ENCODE measurements at regions not wholly inside any gene's neighbourhood (a gene's known extent, or its start where the extent isn't known, plus 50 kb on each side); places are given as distances from the start of the nearest gene placed in this dataset.

- no peak overlapping the region for H3K9ac ChIP-seq (ENCODE audit: low read length)
- H3K4me1 ChIP-seq (ENCODE audit: control insufficient read depth in 1 of 2, insufficient read depth in 2 of 2, low read length in 2 of 2): peaks cover 11 to 16% of the 10 kb centered on the region in 2 experiments; a peak in 3 of 4 replicates
- no peaks in the 10 kb centered on the region for H3K9me2 ChIP-seq (ENCODE audit: insufficient read depth)
- no peaks in the 10 kb centered on the region; a peak in 1 of 4 replicates for H3K9me3 ChIP-seq (ENCODE audit: control insufficient read depth in 1 of 2, insufficient read depth in 1 of 2, low read depth in 1 of 2, low read length in 2 of 2)
- no peaks in the 10 kb centered on the region for H3K36me3 ChIP-seq (ENCODE audit: control insufficient read depth in 1 of 2, insufficient read depth in 2 of 2, low read length in 2 of 2)
- H2AFZ ChIP-seq (ENCODE audit: low read depth, low read length, poor library complexity, severe bottlenecking): no peak overlapping the region
- no peak overlapping the region for H3K4me2 ChIP-seq (ENCODE audit: low read length)
- H3K27ac ChIP-seq (ENCODE audit: low read depth, low read length): no peak overlapping the region
- ChIA-PET CTCF (no interaction called here), RAD21 (ENCODE audit: low non-redundant PET in 1 of 2, low total read pairs in 2 of 2, uncharacterized antibody in 2 of 2, unreplicated experiment in 2 of 2) (no interaction called here), POLR2A (no interaction called here)
- no peaks in the 10 kb centered on the region for H3K79me2 ChIP-seq (ENCODE audit: insufficient read depth, low read length)
- intact Hi-C loops (cut with micrococcal nuclease): no loop called here
- H3K27me3 ChIP-seq (ENCODE audit: insufficient read depth, low read length): no peaks in the 10 kb centered on the region
- H4K20me1 ChIP-seq (ENCODE audit: insufficient read depth): no peaks in the 10 kb centered on the region
- TF ChIP-seq SIN3A (IDR thresholded peaks at IDR 0.05; ENCODE audit: low read depth): no peak
- no peak for TF ChIP-seq SRF (IDR thresholded peaks at IDR 0.05; ENCODE audit: low read depth)
- no peak for TF ChIP-seq JUND (IDR thresholded peaks at IDR 0.05)
- TF ChIP-seq ZBTB33 (IDR thresholded peaks at IDR 0.05; ENCODE audit: extremely low read depth, insufficient replicate concordance, low read length): no peak
- no peak for TF ChIP-seq ELF1 (IDR thresholded peaks at IDR 0.05; ENCODE audit: borderline replicate concordance, low read depth)
- no peak for TF ChIP-seq RAD21 (IDR thresholded peaks at IDR 0.05; ENCODE audit: low read depth)
- no peak for TF ChIP-seq MAX (IDR thresholded peaks at IDR 0.05)
- no peak for TF ChIP-seq EGR1 (IDR thresholded peaks at IDR 0.05; ENCODE audit: low read depth)
- TF ChIP-seq TCF7L2 (IDR thresholded peaks at IDR 0.05; ENCODE audit: borderline replicate concordance, extremely low read depth, insufficient read depth, insufficient read length): no peak
- no peak for ATAC-seq
- H3K4me3 ChIP-seq (replicated peaks in 1 of 2; ENCODE audit: low read depth in 1 of 2, low read length in 2 of 2): no peak overlapping the region
- no TSS peak for BruUV-seq (replicated peaks)
- no peak for DNase-seq (ENCODE audit: low read depth, low spot score)
Observed at GRCh38 chr14:55512421-55512820, 67.6 kb upstream of the KTN1 start.

- intact Hi-C loops (cut with micrococcal nuclease): no loop called here
- H3K4me1 ChIP-seq (ENCODE audit: control insufficient read depth in 1 of 2, insufficient read depth in 2 of 2, low read length in 2 of 2): peaks cover 11 to 19% of the 10 kb centered on the region in 2 experiments; a peak in 3 of 4 replicates
- no peaks in the 10 kb centered on the region for H3K79me2 ChIP-seq (ENCODE audit: insufficient read depth, low read length)
- H3K9me2 ChIP-seq (ENCODE audit: insufficient read depth): no peaks in the 10 kb centered on the region
- no peak overlapping the region for H3K9ac ChIP-seq (ENCODE audit: low read length)
- no peaks in the 10 kb centered on the region for H4K20me1 ChIP-seq (ENCODE audit: insufficient read depth)
- H3K4me3 ChIP-seq (replicated peaks in 1 of 2; ENCODE audit: low read depth in 1 of 2, low read length in 2 of 2): no peak overlapping the region
- H3K4me2 ChIP-seq (ENCODE audit: low read length): no peak overlapping the region
- H2AFZ ChIP-seq (ENCODE audit: low read depth, low read length, poor library complexity, severe bottlenecking): no peak overlapping the region
- DNase-seq (ENCODE audit: low read depth, low spot score): no peak
- ChIA-PET RAD21 (ENCODE audit: low non-redundant PET in 1 of 2, low total read pairs in 2 of 2, uncharacterized antibody in 2 of 2, unreplicated experiment in 2 of 2) (no interaction called here), POLR2A (no interaction called here), CTCF (no interaction called here)
- BruUV-seq (replicated peaks): no TSS peak
- ATAC-seq: no peak
- no peaks in the 10 kb centered on the region for H3K27me3 ChIP-seq (ENCODE audit: insufficient read depth, low read length)
- H3K27ac ChIP-seq (ENCODE audit: low read depth, low read length): no peak overlapping the region
- no peaks in the 10 kb centered on the region for H3K36me3 ChIP-seq (ENCODE audit: control insufficient read depth in 1 of 2, insufficient read depth in 2 of 2, low read length in 2 of 2)
- H3K9me3 ChIP-seq (ENCODE audit: control insufficient read depth in 1 of 2, insufficient read depth in 1 of 2, low read depth in 1 of 2, low read length in 2 of 2): no peaks in the 10 kb centered on the region; a peak in 1 of 4 replicates
- TF ChIP-seq MAX (IDR thresholded peaks at IDR 0.05) (no peak), EZH2 (IDR thresholded peaks at IDR 0.05) (no peak), ELF1 (IDR thresholded peaks at IDR 0.05; ENCODE audit: borderline replicate concordance, low read depth) (no peak), JUND (IDR thresholded peaks at IDR 0.05) (no peak), CEBPB (IDR thresholded peaks at IDR 0.05; ENCODE audit: low read depth) (no peak), SP1 (IDR thresholded peaks at IDR 0.05; ENCODE audit: low read depth) (no peak), POLR2A (IDR thresholded peaks at IDR 0.05; ENCODE audit: borderline replicate concordance, extremely low read depth, insufficient read depth, insufficient read length) (no peak), CTCF (IDR thresholded peaks at IDR 0.05 in 2 of 3, conservative IDR thresholded peaks at IDR 0.05 in 1 of 3; ENCODE audit: borderline replicate concordance in 1 of 3, insufficient read depth in 1 of 3, low read depth in 2 of 3, low read length in 2 of 3) (no peak), ATF3 (IDR thresholded peaks at IDR 0.05) (no peak), CBX3 (IDR thresholded peaks at IDR 0.05; ENCODE audit: low read depth) (no peak), ZNF274 (IDR thresholded peaks at IDR 0.05; ENCODE audit: low read depth, low read length) (no peak), ZFX (IDR thresholded peaks at IDR 0.05) (no peak)
Observed at GRCh38 chr14:55513491-55513890, 66.5 kb upstream of the KTN1 start.
